ENCODE measurements at regions not wholly inside any gene's neighbourhood (a gene's known extent, or its start where the extent isn't known, plus 50 kb on each side); places are given as distances from the start of the nearest gene placed in this dataset.

DNA sequence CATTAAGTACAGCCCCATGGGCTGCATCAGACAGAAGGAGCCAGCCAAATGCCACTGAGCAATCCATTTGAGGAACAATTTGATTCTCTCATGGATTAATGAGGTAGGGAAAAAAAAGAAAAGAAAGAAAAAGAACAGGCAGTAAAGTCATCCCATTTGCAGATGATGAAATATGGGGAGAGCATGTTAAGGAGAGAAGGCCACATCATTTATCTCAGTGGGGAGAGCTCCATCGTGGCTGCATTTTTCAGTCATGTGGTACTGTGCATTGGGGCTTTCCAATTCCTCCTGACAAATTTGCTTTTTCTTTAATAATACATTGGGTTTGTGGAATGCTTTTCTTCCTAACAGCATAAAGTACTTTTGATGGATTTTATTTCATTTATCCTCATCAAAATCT lies 375.2 kb upstream of the TLE4 start:
- Mint-ChIP-seq H3K9me3 (no peaks in the 10 kb centered on the region), H3K36me3 (ENCODE audit: low read depth) (no peaks in the 10 kb centered on the region), H3K4me1 (no peaks in the 10 kb centered on the region), H3K27ac (ENCODE audit: unreplicated experiment) (no peak overlapping the region), H3K27me3 (ENCODE audit: low read depth) (no peaks in the 10 kb centered on the region), H3K4me3 (no peak overlapping the region)
- TF ChIP-seq, protein P1, sequence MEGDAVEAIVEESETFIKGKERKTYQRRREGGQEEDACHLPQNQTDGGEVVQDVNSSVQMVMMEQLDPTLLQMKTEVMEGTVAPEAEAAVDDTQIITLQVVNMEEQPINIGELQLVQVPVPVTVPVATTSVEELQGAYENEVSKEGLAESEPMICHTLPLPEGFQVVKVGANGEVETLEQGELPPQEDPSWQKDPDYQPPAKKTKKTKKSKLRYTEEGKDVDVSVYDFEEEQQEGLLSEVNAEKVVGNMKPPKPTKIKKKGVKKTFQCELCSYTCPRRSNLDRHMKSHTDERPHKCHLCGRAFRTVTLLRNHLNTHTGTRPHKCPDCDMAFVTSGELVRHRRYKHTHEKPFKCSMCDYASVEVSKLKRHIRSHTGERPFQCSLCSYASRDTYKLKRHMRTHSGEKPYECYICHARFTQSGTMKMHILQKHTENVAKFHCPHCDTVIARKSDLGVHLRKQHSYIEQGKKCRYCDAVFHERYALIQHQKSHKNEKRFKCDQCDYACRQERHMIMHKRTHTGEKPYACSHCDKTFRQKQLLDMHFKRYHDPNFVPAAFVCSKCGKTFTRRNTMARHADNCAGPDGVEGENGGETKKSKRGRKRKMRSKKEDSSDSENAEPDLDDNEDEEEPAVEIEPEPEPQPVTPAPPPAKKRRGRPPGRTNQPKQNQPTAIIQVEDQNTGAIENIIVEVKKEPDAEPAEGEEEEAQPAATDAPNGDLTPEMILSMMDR (conservative IDR thresholded peaks at IDR 0.05): no peak
- no peak for DNase-seq (ENCODE audit: low read depth, low spot score)

DNA sequence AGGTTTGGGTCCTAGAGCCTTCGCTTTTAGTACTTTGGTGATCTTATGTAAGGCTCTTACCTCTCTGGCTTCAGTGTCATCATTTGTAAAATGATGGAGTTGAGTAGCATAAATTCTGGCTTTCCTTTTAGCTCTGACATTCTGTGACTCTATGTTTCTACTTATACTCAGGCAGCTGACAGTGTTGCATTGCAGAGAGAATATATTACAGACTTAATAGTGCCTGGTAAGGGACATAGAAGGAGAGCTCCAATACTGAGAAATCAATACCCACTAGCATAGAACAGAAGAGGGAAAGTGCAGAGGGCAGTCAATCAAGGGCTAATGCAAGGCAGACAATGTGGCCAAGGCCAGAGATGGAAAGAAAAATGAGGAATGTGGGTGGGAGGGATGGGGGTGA lies 371.4 kb upstream of the TLE4 start:
- no peaks in the 10 kb centered on the region for H3K4me1 Mint-ChIP-seq
- H3K27ac Mint-ChIP-seq (ENCODE audit: unreplicated experiment): no peak overlapping the region
- H3K36me3 Mint-ChIP-seq (ENCODE audit: low read depth): no peaks in the 10 kb centered on the region
- H3K9me3 Mint-ChIP-seq: no peaks in the 10 kb centered on the region
- H3K4me3 Mint-ChIP-seq: no peak overlapping the region
- no peak for DNase-seq (ENCODE audit: low read depth, low spot score)
- no peaks in the 10 kb centered on the region for H3K27me3 Mint-ChIP-seq (ENCODE audit: low read depth)
- TF ChIP-seq, protein P1 (conservative IDR thresholded peaks at IDR 0.05): no peak

DNA sequence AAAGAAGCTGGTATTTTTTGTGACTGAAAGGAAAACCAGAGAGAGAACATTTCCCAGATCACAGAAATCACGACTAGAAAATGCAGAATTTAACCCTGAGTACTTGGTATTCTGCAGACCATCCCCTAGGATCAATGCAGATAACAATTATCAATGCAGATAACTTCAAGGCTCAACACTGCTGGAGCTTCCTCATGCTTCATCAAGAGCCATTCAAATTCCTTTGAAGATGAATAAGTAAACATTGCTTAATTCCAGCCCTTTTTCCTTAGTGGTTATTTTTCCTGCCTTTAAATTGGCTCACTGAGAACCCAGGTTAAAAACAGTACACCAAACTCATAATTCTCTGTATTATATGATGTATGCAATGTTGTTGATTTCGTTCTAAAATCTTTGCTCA lies 370.1 kb upstream of the TLE4 start:
- H3K27ac Mint-ChIP-seq (ENCODE audit: unreplicated experiment): no peak overlapping the region

DNA sequence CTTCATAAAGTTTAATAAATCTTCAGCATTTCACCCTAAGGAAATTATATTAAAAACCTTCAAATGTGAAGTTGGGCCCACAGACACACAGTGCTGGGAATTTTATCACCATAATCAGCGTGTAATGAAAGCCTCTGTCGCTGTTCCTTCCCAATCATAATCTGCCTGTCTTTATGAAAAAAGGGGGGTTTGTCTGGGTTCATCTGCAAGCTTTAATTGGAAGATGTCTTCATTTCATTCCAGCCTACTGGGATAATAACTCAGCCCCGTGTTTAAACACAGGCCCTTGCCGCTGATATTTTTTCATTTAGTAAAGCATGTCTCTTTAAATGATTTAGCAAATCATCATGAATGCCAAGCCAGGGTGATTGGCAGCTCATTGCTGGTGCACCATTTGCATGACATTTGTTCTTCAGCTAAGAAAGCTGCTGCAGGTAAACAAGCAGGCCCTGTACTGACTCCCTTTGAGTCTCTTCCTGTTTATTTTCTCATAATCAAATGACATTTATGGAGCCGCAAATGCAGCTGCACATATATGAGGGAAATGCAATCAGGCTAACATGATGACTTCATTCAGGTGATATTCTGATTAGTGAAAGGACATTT lies 362.9 kb upstream of the TLE4 start:
- TF ChIP-seq, protein P1 (conservative IDR thresholded peaks at IDR 0.05): no peak
- Mint-ChIP-seq H3K27me3 (ENCODE audit: low read depth) (no peaks in the 10 kb centered on the region), H3K36me3 (ENCODE audit: low read depth) (no peaks in the 10 kb centered on the region), H3K27ac (ENCODE audit: unreplicated experiment) (no peak overlapping the region), H3K4me1 (no peaks in the 10 kb centered on the region), H3K9me3 (no peaks in the 10 kb centered on the region), H3K4me3 (no peak overlapping the region)
- DNase-seq (ENCODE audit: low read depth, low spot score): no peak

More for the DNA sequence above, 370.1 kb upstream of the TLE4 start:
- no peaks in the 10 kb centered on the region for H3K36me3 Mint-ChIP-seq (ENCODE audit: low read depth)
- no peaks in the 10 kb centered on the region for H3K4me1 Mint-ChIP-seq
- no peak overlapping the region for H3K4me3 Mint-ChIP-seq
- H3K9me3 Mint-ChIP-seq: no peaks in the 10 kb centered on the region
- no peaks in the 10 kb centered on the region for H3K27me3 Mint-ChIP-seq (ENCODE audit: low read depth)
- TF ChIP-seq, protein P1 (conservative IDR thresholded peaks at IDR 0.05): no peak
- DNase-seq (ENCODE audit: low read depth, low spot score): no peak

DNA sequence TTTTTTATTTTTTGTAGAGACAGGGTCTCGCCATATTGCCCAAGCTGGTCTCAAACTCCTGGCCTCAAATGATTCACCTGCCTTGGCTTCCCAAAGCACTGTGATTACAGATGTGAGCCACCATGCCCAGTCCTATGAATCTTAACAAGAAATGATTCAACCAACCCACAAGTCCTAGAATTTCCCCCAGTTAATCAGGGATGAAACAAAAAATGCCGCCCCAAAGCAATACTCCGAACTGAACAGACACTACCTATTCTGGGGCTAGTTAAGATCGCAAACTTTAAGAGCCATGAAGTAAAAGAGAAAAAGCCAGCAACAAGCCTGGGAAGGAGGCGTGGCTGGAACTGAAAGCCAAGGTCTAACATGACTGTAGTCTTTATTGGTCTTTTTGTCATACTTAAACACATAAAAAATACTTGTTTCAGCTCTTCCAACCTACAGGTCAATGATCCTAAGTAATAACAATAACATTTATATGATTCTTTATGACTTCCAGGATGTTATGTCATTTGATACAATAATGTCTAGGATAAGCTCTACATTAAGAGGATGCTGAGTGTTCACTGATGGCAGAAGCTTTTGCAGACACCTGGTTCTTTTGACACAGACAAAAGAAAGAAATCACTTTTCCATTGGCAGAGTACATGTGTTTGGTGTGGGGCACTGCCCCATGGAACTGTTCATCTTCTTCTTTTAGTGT lies 361.1 kb upstream of the TLE4 start:
- DNase-seq (ENCODE audit: low read depth, low spot score): no peak
- H3K9me3 Mint-ChIP-seq: no peaks in the 10 kb centered on the region
- no peak overlapping the region for H3K4me3 Mint-ChIP-seq
- H3K27ac Mint-ChIP-seq (ENCODE audit: unreplicated experiment): no peak overlapping the region
- no peaks in the 10 kb centered on the region for H3K36me3 Mint-ChIP-seq (ENCODE audit: low read depth)
- no peaks in the 10 kb centered on the region for H3K27me3 Mint-ChIP-seq (ENCODE audit: low read depth)
- TF ChIP-seq, protein P1 (conservative IDR thresholded peaks at IDR 0.05): no peak
- H3K4me1 Mint-ChIP-seq: no peaks in the 10 kb centered on the region

Measured in neural crest cell (in vitro differentiated cells).